HG03108 (cell line): ENCODE measurements at regions not wholly inside any gene's neighbourhood (a gene's known extent, or its start where the extent isn't known, plus 50 kb on each side); places are given as distances from the start of the nearest gene placed in this dataset.
"Not testable (repeated sequence)": the region's sequence is repeated elsewhere in the genome, so short reads cannot be mapped to it uniquely, and the experiment has no call there.

Experiments
- ATAC-seq: cut with Tn5 transposase; IDR thresholded peaks from one replicate; pipeline ENCODE4 v1.9.1; 2021; ENCODE audit warnings: moderate library complexity; ENCODE audit not compliant: unreplicated experiment

DNA sequence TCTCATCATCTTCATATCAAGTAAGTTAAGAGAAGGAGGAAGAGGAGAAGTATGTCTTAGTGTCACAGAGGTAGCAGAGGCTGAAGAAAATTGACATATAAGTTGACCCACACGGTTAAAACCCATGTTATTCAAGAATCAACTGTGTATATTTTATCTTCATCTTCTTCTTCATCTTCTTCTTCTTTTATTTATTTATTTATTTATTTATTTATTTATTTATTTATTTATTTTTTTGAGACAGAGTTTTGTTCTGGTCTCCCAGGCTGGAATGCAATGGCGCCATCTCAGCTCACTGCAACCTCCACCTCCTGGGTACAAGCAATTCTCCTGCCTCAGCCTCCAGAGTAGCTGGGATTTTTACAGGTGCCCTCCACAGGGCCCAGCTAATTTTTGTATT lies 1242.3 kb upstream of the RAG2 start:
- ATAC-seq: not testable (repeated sequence)

DNA sequence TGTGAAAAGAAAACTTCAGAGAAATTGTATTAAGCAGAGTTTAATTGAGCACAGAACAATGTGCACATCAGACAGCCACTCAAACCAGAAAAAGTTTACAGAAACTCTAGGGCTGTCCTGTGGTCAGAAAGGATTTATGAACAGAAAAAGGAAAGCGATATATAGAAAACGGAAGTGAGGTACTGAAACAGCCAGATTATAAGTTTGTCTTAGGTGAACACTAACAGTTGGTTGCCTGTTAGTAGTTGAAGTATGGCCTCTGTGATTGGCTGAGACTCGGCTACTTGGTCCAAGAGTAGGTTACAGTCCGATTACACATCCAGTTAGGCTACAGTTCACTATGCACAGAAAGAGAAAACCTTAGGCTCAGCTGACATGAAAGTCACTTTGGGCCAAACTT lies 1232.5 kb upstream of the RAG2 start:
- ATAC-seq: no peak

DNA sequence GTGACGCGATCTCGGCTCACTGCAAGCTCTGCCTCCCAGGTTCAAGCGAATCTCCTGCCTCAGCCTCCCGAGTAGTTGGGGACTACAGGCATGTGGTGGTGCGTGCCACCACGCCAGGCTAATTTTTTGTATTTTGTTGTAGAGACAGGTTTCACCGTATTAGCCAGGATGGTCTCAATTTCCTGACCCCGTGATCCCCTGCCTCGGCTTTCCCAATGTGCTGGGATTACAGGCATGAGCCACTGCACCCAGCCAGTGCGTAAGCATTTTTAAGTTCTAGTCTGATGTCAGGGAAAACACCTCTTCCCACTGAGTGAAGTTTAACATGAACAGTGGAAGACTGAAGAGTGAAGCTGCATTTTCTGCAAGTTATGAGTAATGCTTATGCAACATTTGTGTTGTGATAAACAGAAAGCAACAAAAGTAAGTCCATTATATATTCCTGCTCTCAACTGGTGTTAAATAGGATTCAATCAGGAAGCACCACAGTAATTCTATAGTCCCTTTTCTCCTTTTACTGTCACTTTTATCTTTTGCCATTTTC lies 1219.8 kb upstream of the RAG2 start:
- ATAC-seq: no peak

DNA sequence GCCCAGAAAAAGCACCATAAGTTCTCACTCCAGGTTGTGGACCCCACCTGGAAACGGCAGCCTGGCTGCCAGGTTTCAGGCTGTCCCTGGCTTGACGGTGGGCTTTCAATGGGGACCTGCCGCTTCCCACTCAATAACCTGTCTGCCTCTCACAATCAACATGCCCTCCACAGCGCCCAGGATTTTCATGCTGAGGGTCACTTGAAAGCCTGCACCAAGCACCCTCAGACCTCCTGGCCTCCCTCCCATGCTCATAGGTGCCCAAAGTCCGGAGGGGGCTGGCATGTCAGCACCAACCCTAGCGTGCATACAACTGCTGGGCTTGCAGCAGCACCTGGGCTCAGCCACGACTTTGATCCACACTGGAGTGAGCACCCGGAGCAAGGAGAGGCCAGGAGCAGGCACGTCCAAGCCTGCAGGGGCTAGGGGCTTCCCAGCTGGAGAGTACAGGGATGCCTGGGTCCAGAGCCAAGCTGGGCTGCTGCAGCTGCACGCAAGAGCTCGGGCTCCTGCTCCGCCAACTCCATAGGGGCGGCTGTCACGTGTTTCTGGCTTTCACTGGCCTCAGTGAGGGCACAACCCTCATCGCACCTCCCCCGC lies 1214.3 kb upstream of the RAG2 start:
- no peak for ATAC-seq

DNA sequence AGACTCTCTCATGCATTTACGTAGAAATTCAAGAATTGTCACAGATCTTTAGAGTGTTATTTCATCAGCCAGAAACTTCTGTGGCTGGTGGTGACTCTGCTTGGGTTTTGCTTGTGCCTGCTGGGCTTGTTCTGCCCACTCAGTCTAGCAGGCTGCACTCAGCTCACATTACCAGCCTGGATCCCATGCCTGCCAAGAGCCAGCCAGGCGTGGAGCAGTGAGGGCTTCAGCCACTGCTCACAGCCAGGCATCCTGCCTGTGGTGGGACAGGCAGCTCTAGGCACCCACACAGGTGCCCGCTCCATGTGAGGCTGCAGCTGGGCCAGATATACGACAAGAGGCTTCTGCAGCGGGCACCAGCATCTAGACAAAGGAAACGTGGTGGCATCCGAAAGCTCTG lies 1213.3 kb upstream of the RAG2 start:
- ATAC-seq: no peak

DNA sequence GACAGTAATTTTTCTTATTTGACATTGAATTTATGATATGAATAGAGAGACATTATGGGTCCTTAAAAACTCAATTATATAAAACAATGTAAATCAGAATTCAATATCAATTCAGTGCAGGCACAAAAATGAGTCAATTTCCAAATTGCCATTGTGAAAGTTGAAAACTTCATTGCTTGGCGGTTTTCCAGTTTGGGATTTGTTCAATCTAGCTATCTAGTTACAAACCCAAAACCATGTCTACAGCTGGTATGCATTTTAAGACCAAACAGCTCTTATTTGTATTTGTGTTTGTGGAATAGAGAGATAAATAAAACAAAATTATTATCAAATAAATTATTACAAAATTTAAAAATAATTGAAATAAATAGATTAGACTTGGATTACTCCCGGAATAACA lies 1206.6 kb upstream of the RAG2 start:
- no peak for ATAC-seq

DNA sequence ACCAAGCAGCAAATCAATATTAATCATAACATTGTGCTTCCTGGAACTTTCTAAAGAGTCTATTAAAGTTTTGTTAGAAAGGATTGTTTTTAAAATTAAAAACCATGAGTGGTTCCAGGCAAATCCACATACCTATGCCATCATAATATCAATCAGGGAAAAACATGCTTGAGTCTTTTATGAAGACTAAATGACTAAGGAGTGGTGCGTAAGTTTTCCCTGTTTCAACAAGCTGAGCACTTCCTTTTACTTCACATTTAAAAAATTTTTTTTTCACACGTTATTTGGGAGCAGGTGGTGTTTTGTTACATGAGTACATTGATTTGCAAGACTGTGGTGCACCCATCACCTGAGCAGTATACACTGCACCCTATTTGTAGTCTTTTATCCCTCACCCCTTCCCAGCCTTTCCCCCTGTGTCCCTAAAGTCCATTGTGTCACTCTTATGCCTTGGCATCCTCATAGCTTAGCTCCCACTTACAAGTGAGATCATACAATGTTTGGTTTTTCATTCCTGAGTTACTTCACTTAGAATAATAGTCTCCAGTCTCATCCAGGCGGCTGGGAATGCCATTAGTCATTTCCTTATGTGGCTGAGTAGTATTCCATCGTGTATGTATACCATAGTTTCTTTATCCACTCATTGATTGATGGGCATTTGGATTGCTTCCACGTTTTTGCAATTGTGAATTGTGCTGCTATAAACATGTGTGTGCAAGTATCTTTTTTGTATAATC lies 1190.3 kb upstream of the RAG2 start:
- ATAC-seq: no peak

DNA sequence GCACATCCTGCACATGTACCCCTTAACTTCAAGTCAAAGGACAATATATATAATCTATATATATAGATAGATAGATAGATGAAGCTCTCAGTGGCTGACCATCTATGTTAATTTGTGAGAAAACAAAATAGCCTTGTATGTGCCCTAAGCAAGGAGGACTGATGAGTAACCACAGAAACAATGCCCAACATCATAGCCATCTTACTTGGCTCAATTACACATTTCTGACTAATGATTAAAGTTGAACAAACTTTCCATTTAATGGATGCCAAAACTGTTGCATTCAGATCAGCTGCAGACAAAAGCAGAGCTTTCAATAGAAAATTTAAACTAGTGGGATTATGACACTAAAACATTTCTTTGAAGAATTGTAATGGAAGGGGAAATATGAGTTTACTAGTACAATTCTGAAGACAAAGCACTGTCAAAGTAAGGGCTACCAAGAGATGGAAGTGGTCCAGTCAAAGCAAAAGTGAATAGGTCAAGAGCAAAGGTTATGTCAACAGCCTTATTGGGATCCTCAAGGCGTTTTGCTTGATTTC lies 1188.2 kb upstream of the RAG2 start:
- ATAC-seq: no peak

DNA sequence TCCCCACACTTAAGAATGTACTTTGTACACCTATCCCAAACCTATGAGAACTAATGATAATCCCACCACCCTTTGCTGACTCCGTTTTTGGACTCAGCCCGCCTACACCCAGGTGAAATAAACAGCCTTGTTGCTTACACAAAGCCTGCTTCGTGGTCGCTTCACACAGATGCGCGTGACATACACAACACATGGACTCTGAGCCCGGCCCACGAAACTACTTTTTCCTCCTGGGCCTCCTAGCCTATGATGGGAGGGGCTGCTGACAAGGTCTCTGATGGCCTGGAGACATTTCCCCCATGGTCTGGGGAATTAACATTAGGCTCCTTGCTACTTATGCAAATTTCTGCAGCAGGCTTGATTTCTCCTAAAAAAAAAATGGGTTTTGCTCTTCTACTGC lies 1176.4 kb upstream of the RAG2 start:
- ATAC-seq: no peak

DNA sequence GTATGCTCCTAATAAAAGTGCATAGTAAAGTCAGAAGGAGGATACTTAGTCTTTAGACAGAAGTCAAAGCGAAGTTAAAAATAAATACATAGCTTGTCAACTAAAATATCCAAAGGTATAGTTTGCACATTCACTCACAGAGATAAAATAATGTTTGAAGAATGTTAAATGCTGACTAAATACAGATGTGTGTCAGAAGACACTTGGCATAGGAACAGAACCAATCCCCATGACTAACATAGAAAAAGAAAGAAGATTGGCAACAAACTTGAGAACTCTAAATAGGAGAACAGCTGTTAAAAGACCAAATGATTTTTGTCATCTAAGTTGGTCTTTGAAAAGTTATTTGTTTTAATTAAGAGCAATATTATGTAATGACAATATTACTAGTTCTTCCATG lies 1172.1 kb upstream of the RAG2 start:
- no peak for ATAC-seq

DNA sequence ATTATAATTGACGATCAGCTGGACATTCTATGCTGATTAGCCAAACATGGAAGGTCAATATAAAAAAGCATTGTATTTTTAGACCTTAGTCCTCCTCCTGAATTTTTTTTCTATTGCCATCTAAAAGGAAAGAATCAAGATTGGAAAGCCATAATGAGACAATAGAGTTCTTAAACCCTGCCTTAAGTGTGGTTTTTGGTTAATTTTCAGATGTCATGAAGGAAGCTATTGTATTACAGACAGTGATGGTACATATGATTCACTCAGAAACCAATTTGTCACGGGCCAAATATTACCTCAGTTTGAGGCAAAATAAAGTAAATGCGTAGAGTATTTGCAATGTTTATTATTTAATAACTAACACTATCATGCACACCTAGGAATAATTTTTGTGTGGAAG lies 1164.0 kb upstream of the RAG2 start:
- ATAC-seq: no peak

DNA sequence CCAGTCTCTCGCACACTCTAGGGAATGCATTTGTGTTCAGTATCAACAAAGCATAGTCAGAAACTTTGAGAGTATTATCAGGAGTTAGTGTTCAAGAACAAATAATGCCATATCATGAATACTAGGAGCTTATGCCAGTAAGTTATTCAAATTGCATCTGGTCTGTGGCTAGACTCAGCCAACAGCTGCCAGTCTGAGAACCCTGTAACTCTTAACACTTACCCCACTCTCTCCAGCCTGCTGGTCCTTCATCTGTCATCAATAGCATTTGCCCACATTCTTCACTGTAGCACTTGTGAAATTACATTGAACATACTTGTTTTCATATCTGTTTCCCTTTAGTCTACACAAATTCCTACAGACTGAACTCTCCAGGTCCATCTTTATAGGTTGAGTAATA lies 1157.5 kb upstream of the RAG2 start:
- no peak for ATAC-seq

DNA sequence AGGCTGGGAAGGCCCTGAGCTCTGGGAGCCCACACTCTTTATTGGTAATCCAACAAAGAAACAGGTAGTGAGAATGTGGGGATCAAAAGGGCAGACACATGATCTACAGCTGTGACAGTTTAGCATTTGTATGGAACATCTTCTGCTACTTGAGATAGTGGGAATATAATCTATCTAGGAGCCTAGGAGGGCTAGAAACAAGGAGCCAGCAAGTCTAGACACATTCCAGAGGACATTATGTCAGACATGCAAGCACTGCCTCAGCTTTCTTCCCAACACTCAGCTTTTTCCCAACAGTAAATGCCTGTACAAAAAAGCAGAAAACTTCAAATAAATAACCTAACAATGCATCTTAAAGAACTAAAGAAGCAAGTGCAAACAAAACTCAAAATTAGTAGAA lies 1150.6 kb upstream of the RAG2 start:
- ATAC-seq: no peak

DNA sequence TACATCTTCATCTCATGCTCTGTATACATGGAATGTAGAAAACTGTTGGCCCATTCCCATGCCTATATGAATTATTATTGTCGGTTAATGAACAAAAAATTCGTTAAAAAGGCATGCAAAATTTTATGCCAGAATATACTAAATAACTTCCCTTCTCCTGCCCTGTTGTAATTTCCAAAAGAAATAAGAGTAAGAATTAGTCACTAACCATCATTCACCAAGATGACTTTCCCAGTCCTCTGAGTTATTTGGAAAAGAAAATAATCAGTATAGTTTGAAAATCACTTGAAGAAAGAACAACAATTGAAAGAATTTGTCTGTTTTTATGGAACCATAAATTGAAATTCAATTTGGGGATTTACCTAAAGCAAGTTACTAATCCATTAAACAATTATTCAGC lies 1149.1 kb upstream of the RAG2 start:
- ATAC-seq: no peak

DNA sequence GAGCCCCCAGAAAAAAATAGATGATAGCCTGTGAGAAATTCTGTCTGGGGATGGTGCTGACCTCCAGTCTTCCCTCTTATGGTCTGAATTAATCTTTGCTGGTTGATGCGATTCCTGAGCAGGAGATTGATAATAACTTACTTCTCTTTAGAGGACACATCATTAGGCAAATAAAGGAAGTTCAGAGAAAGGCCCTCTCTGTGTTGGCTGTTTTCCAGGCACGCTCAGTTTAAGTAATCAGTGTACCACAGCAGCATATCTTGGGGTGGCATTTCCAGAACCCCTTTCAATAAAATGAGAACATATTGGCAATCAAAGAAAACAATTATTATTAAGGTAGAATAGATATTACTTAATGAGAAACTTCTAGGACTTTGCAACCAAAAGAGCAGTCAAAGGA lies 1129.3 kb upstream of the RAG2 start:
- no peak for ATAC-seq

DNA sequence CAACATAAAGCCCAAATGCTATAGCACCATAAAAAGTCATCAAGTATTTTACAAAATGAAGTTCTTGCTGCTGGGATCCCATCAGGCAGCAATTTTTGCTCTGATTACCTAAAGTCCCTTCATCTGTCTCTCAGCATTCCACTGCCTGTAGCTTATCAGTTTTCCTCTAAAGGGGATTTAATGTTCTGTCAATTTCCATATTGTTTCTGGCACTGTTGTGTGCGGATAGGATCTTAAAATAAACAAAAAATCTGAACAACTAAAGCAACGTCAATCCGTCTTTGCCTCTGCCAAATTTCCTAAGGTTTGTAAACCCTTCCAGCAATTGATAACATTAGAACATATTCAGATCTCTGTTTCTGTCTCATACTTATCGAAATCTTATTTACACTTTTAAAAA lies 1126.3 kb upstream of the RAG2 start:
- no peak for ATAC-seq

DNA sequence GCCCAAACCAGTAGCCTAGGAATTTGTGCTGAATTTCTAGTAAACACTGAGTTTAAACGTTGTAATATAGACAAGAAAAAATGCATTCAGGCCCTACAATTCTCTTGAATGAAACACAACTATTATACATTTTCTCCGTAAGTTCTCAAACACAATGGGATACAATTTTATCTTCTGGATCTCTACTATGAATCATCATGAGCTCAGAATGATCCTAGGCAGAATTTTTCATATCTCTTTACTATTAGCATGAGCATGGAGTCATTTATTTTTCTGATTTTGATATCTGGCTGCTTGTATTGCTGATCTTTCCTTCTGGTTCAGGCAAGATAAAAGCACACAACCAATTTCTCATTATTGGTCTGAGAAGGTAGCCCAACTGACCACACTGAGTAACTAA lies 1123.4 kb upstream of the RAG2 start:
- ATAC-seq: no peak

DNA sequence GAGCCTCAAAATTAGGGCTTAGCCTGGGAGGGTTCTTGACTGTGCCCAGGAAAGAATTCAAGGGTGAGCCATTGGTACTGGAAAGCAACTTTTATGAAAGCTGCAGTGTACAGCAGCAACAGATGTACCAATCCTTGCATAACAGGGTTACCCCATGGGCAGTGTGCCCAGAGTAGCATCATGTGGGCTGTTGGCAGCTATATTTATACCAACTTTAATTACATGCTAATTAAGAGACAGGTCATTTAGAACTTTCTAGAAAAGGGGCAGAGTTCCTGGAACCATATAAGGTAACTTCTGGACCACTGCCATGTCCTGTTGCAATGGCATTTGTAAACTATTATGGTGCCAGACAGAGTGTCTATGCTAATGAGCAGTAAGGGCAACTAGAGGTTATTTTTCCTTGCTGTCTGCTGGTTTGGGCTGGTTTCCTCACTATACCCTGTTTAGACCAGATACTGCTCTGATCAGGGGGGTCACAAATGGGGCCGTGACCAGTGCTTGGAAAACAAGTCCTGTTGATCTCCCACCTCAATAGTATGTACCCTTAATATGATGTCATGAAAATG lies 1120.5 kb upstream of the RAG2 start:
- ATAC-seq: no peak

DNA sequence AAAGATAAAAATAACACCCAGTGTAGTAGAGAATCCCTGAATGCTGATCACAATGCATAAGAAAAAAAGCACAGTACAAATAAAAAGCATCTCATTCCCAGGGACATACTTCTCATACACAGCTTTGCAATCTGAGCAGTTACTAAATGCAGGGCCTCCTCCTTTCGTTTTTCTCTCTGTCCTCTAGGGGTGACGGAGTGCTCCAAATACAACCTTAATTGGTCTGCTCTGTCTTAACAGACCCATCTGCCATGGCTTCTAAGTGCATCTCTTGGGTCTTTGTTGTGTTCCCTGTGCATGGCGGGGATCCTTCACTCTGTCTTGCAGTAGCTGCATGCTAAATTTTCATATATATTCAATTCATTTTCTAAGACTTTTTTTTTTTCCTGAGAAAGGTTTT lies 1114.2 kb upstream of the RAG2 start:
- no peak for ATAC-seq

DNA sequence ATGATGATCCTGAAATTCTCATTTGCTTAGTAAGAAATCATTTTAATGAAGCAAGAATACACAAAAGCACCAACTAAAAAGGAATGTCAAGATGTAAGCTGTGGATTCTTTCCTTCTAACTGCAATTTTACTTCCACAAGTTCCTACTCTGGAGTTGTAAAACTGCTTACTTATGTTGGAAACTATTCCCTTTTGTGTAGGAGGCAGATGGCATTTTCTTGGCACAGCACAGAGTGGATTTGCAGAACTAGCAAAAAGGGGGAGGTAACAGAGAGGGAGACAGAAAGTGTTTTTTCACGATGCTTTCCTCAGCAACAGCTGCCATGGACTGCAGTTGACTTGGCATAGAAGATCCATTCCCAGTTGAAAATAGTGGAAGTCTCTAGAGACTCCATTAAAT lies 1112.0 kb upstream of the RAG2 start:
- no peak for ATAC-seq

DNA sequence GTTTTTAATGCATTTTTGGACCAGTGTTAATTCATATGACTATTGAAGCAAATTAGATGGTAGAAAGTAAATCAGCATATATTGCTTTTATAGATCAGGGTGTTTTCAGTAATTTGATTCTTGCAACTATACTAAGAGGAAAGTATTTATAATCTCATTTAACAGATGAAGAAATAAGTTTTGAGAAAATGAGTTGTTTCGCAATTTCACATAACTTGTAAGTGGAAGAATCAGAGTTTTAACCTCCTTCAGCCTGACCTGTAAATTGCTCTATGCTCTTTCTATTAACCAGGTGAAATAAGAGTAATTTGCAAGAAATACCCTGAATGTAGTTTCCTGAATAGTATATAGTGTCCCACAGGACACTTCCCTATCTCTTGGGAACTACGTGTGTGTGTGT lies 1106.8 kb upstream of the RAG2 start:
- ATAC-seq: no peak

DNA sequence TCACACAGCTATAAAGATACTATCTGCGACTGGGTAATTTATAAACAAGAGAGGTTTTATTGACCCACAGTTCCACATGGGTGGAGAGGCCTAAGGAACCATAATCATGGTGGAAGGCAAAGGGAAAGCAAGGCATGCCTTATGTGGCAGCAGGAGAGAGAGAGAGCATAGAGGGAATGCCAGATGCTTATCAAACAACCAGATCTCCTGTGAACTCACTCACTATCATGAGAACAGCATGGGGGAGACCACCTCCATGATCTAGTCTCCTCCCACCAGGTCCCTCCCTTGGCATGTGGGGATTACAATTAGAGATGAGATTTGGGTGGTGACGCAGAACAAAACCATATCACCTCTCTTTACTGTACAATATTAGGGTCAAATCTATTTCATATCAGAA lies 1101.6 kb upstream of the RAG2 start:
- no peak for ATAC-seq
